ENCODE measurements at regions not wholly inside any gene's neighbourhood (a gene's known extent, or its start where the extent isn't known, plus 50 kb on each side); places are given as distances from the start of the nearest gene placed in this dataset.

GRCh38 chr14:104445086-104445485 lies 134.5 kb upstream of the C14orf180 start:
- Mint-ChIP-seq H3K27ac (peak overlapping the region; percentile 45), H3K4me1 (ENCODE audit: low read depth) (no peaks in the 10 kb centered on the region), H3K36me3 (ENCODE audit: low read depth) (no peaks in the 10 kb centered on the region), H3K9me3 (peaks cover 4% of the 10 kb centered on the region), H3K4me3 (no peak overlapping the region), H3K27me3 (ENCODE audit: insufficient read depth) (peaks cover 5% of the 10 kb centered on the region)
- no peak for DNase-seq (ENCODE audit: low spot score)
- intact Hi-C loops (cut with micrococcal nuclease): no loop called here

GRCh38 chr14:104445832-104446381 lies 133.7 kb upstream of the C14orf180 start:
- no peak for DNase-seq (ENCODE audit: low spot score)
- Mint-ChIP-seq H3K27me3 (ENCODE audit: insufficient read depth) (peaks cover 5% of the 10 kb centered on the region), H3K9me3 (peaks cover 4% of the 10 kb centered on the region), H3K36me3 (ENCODE audit: low read depth) (no peaks in the 10 kb centered on the region), H3K4me1 (ENCODE audit: low read depth) (no peaks in the 10 kb centered on the region), H3K4me3 (no peak overlapping the region), H3K27ac (no peak overlapping the region)
- intact Hi-C loops (cut with micrococcal nuclease): no loop called here

- intact Hi-C loops (cut with micrococcal nuclease): no loop called here
- no peak overlapping the region for H3K27ac Mint-ChIP-seq
- no peak overlapping the region for H3K4me3 Mint-ChIP-seq
Measured at GRCh38 chr14:104446611-104447010, 133.0 kb upstream of the C14orf180 start.

GRCh38 chr14:104447750-104448149 lies 131.8 kb upstream of the C14orf180 start:
- H3K27me3 Mint-ChIP-seq (ENCODE audit: insufficient read depth): peaks cover 7% of the 10 kb centered on the region
- H3K27ac Mint-ChIP-seq: no peak overlapping the region
- intact Hi-C loops (cut with micrococcal nuclease): no loop called here
- no peak overlapping the region for H3K4me3 Mint-ChIP-seq
- no peak for DNase-seq (ENCODE audit: low spot score)
- H3K4me1 Mint-ChIP-seq (ENCODE audit: low read depth): no peaks in the 10 kb centered on the region
- H3K9me3 Mint-ChIP-seq: peaks cover 4% of the 10 kb centered on the region
- no peaks in the 10 kb centered on the region for H3K36me3 Mint-ChIP-seq (ENCODE audit: low read depth)

More at GRCh38 chr14:104446611-104447010, 133.0 kb upstream of the C14orf180 start:
- no peaks in the 10 kb centered on the region for H3K36me3 Mint-ChIP-seq (ENCODE audit: low read depth)
- no peak for DNase-seq (ENCODE audit: low spot score)
- peaks cover 4% of the 10 kb centered on the region for H3K9me3 Mint-ChIP-seq
- H3K4me1 Mint-ChIP-seq (ENCODE audit: low read depth): no peaks in the 10 kb centered on the region
- H3K27me3 Mint-ChIP-seq (ENCODE audit: insufficient read depth): peaks cover 5% of the 10 kb centered on the region

GRCh38 chr14:104448321-104448720 lies 131.2 kb upstream of the C14orf180 start:
- H3K4me1 Mint-ChIP-seq (ENCODE audit: low read depth): no peaks in the 10 kb centered on the region
- intact Hi-C loops (cut with micrococcal nuclease): no loop called here
- DNase-seq (ENCODE audit: low spot score): no peak
- H3K4me3 Mint-ChIP-seq: no peak overlapping the region
- H3K27me3 Mint-ChIP-seq (ENCODE audit: insufficient read depth): peaks cover 9% of the 10 kb centered on the region
- no peak overlapping the region for H3K27ac Mint-ChIP-seq
- H3K36me3 Mint-ChIP-seq (ENCODE audit: low read depth): no peaks in the 10 kb centered on the region
- H3K9me3 Mint-ChIP-seq: peaks cover 4% of the 10 kb centered on the region

GRCh38 chr14:104448721-104449120 lies 130.8 kb upstream of the C14orf180 start:
- H3K27ac Mint-ChIP-seq: no peak overlapping the region
- H3K4me1 Mint-ChIP-seq (ENCODE audit: low read depth): no peaks in the 10 kb centered on the region
- DNase-seq (ENCODE audit: low spot score): no peak
- peaks cover 4% of the 10 kb centered on the region for H3K9me3 Mint-ChIP-seq
- peaks cover 9% of the 10 kb centered on the region for H3K27me3 Mint-ChIP-seq (ENCODE audit: insufficient read depth)
- H3K4me3 Mint-ChIP-seq: no peak overlapping the region
- intact Hi-C loops (cut with micrococcal nuclease): no loop called here
- H3K36me3 Mint-ChIP-seq (ENCODE audit: low read depth): no peaks in the 10 kb centered on the region

- no peak for DNase-seq (ENCODE audit: low spot score)
- Mint-ChIP-seq H3K4me1 (ENCODE audit: low read depth) (no peaks in the 10 kb centered on the region), H3K9me3 (no peaks in the 10 kb centered on the region), H3K27ac (no peak overlapping the region), H3K36me3 (ENCODE audit: low read depth) (no peaks in the 10 kb centered on the region), H3K4me3 (no peak overlapping the region), H3K27me3 (ENCODE audit: insufficient read depth) (peaks cover 17% of the 10 kb centered on the region)
- intact Hi-C loops (cut with micrococcal nuclease): no loop called here
Measured at GRCh38 chr14:104450811-104451401, 128.7 kb upstream of the C14orf180 start.

GRCh38 chr14:104451474-104451873 lies 128.1 kb upstream of the C14orf180 start:
- DNase-seq (ENCODE audit: low spot score): no peak
- Mint-ChIP-seq H3K27ac (no peak overlapping the region), H3K9me3 (no peaks in the 10 kb centered on the region), H3K36me3 (ENCODE audit: low read depth) (no peaks in the 10 kb centered on the region), H3K4me3 (no peak overlapping the region), H3K27me3 (ENCODE audit: insufficient read depth) (peaks cover 22% of the 10 kb centered on the region), H3K4me1 (ENCODE audit: low read depth) (no peaks in the 10 kb centered on the region)
- intact Hi-C loops (cut with micrococcal nuclease): no loop called here

GRCh38 chr14:104458845-104459244 lies 120.7 kb upstream of the C14orf180 start:
- Mint-ChIP-seq H3K9me3 (no peaks in the 10 kb centered on the region), H3K36me3 (ENCODE audit: low read depth) (no peaks in the 10 kb centered on the region), H3K4me3 (no peak overlapping the region), H3K4me1 (ENCODE audit: low read depth) (no peaks in the 10 kb centered on the region), H3K27ac (no peak overlapping the region), H3K27me3 (ENCODE audit: insufficient read depth) (peaks cover 52% of the 10 kb centered on the region)
- DNase-seq (ENCODE audit: low spot score): no peak
- intact Hi-C loops (cut with micrococcal nuclease): no loop called here

- DNase-seq (ENCODE audit: low spot score): no peak
- no peak overlapping the region for H3K27ac Mint-ChIP-seq
- no peaks in the 10 kb centered on the region for H3K36me3 Mint-ChIP-seq (ENCODE audit: low read depth)
- H3K4me1 Mint-ChIP-seq (ENCODE audit: low read depth): no peaks in the 10 kb centered on the region
- intact Hi-C loops (cut with micrococcal nuclease): no loop called here
- H3K9me3 Mint-ChIP-seq: no peaks in the 10 kb centered on the region
- no peak overlapping the region for H3K4me3 Mint-ChIP-seq
- H3K27me3 Mint-ChIP-seq (ENCODE audit: insufficient read depth): peaks cover 47% of the 10 kb centered on the region
Measured at GRCh38 chr14:104460791-104461651, 118.5 kb upstream of the C14orf180 start.

GRCh38 chr14:104461676-104462449 lies 117.7 kb upstream of the C14orf180 start:
- Mint-ChIP-seq H3K4me1 (ENCODE audit: low read depth) (no peaks in the 10 kb centered on the region), H3K4me3 (no peak overlapping the region), H3K9me3 (no peaks in the 10 kb centered on the region), H3K36me3 (ENCODE audit: low read depth) (no peaks in the 10 kb centered on the region), H3K27me3 (ENCODE audit: insufficient read depth) (peaks cover 42% of the 10 kb centered on the region), H3K27ac (no peak overlapping the region)
- DNase-seq (ENCODE audit: low spot score): no peak
- intact Hi-C loops (cut with micrococcal nuclease): no loop called here

- H3K9me3 Mint-ChIP-seq: no peaks in the 10 kb centered on the region
- no peak overlapping the region for H3K27ac Mint-ChIP-seq
- intact Hi-C loops (cut with micrococcal nuclease): no loop called here
- H3K4me3 Mint-ChIP-seq: no peak overlapping the region
- peaks cover 42% of the 10 kb centered on the region for H3K27me3 Mint-ChIP-seq (ENCODE audit: insufficient read depth)
- no peaks in the 10 kb centered on the region for H3K4me1 Mint-ChIP-seq (ENCODE audit: low read depth)
- no peaks in the 10 kb centered on the region for H3K36me3 Mint-ChIP-seq (ENCODE audit: low read depth)
- no peak for DNase-seq (ENCODE audit: low spot score)
Measured at GRCh38 chr14:104462651-104463630, 116.6 kb upstream of the C14orf180 start.
